OCI-LY3 (cell line): ENCODE measurements at regions not wholly inside any gene's neighbourhood (a gene's known extent, or its start where the extent isn't known, plus 50 kb on each side); places are given as distances from the start of the nearest gene placed in this dataset.

Source experiments
- EZH2phosphoT487 ChIP-seq: fragments of 200-600 bp; shearing (Covaris generic); IDR thresholded peaks from 2 replicates; pipeline ENCODE4 v1.6.1; 2018; ENCODE audit warnings: antibody characterized with exemption, mixed run types, low read depth
- TF ChIP-seq, protein P1 (sequence below): fragments of 200-600, 300-600 bp; sonication (generic); IDR thresholded peaks from 2 replicates; pipeline ENCODE4 v1.5.1; 2014; ENCODE audit warnings: antibody characterized with exemption, low read length, low read depth

DNA sequence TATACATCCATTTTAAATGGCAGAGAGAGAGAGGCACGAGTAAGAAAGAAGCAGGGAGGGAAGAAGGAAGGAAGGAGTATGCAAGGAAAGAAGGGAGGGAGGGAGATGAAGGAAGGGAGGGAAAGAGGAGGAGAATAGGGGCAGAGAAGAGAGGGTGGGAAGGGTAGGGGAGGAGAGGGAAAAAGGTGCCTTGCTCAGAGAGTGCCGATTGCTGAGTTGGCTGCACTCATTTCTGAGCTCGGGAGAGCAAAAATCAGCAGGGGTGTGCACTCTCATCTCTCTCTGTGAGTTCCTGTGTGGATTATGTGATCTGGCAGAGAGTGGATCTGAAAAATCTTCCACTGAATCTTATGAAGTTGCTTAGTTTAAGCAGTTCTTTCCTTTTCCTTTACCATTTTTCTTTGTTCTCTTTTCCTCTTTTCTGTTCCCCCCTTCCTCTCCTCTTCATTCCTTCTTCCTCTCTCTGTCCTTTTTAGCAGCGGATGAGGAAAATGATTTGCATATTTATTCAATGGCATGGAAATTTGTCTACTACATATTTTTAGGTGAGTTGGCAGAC lies 108.7 kb downstream of the PERP start:
- TF ChIP-seq EZH2phosphoT487 = no peak
- TF ChIP-seq, protein P1, sequence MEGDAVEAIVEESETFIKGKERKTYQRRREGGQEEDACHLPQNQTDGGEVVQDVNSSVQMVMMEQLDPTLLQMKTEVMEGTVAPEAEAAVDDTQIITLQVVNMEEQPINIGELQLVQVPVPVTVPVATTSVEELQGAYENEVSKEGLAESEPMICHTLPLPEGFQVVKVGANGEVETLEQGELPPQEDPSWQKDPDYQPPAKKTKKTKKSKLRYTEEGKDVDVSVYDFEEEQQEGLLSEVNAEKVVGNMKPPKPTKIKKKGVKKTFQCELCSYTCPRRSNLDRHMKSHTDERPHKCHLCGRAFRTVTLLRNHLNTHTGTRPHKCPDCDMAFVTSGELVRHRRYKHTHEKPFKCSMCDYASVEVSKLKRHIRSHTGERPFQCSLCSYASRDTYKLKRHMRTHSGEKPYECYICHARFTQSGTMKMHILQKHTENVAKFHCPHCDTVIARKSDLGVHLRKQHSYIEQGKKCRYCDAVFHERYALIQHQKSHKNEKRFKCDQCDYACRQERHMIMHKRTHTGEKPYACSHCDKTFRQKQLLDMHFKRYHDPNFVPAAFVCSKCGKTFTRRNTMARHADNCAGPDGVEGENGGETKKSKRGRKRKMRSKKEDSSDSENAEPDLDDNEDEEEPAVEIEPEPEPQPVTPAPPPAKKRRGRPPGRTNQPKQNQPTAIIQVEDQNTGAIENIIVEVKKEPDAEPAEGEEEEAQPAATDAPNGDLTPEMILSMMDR = no peak
